HCT116 (cell line): ENCODE measurements at regions not wholly inside any gene's neighbourhood (a gene's known extent, or its start where the extent isn't known, plus 50 kb on each side); places are given as distances from the start of the nearest gene placed in this dataset.

ENCODE experiments used
- CTCF ChIP-seq, 3 experiments: fragments of 200-600 bp in 1 of 3; sonication (generic) in 1 of 3; IDR thresholded peaks in 2 of 3; conservative IDR thresholded peaks in 1 of 3; 2 replicates each; pipeline ENCODE4 v1.5.1; 2012 to 2017; ENCODE audit warnings: low read depth in 2 of 3, low read length in 2 of 3, antibody characterized with exemption in 1 of 3, borderline replicate concordance in 1 of 3, control low read depth in 1 of 3, mild to moderate bottlenecking in 1 of 3, mixed read lengths in 1 of 3, mixed run types in 1 of 3, moderate library complexity in 1 of 3; ENCODE audit not compliant: insufficient read depth in 1 of 3
- EGR1 ChIP-seq: IDR thresholded peaks from 2 replicates; pipeline ENCODE4 v1.6.1; 2012; ENCODE audit warnings: low read depth
- POLR2A ChIP-seq: IDR thresholded peaks from 2 replicates; pipeline ENCODE4 v1.7.0; 2011; ENCODE audit warnings: borderline replicate concordance; ENCODE audit not compliant: insufficient read depth, insufficient read length; ENCODE audit errors: extremely low read depth
- SIN3A ChIP-seq: IDR thresholded peaks from 2 replicates; pipeline ENCODE4 v1.6.1; 2012; ENCODE audit warnings: low read depth
- TCF7L2 ChIP-seq: IDR thresholded peaks from 2 replicates; pipeline ENCODE4 v1.7.0; 2011; ENCODE audit warnings: borderline replicate concordance, inconsistent platforms; ENCODE audit not compliant: insufficient read depth, insufficient read length; ENCODE audit errors: extremely low read depth
- TF ChIP-seq, protein P1 (sequence below): IDR thresholded peaks from 2 replicates; pipeline ENCODE4 v1.6.1; 2012

- no peak for TF ChIP-seq POLR2A
- TF ChIP-seq EGR1, result no peak
- TF ChIP-seq CTCF (IDR thresholded peaks at IDR 0.05 in 2 of 3, conservative IDR thresholded peaks at IDR 0.05 in 1 of 3; ENCODE audit: borderline replicate concordance in 1 of 3, insufficient read depth in 1 of 3, low read depth in 2 of 3, low read length in 2 of 3), result no peak
- TF ChIP-seq SIN3A, result no peak
- TF ChIP-seq TCF7L2, result no peak
- TF ChIP-seq, protein P1, sequence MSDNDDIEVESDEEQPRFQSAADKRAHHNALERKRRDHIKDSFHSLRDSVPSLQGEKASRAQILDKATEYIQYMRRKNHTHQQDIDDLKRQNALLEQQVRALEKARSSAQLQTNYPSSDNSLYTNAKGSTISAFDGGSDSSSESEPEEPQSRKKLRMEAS, result no peak
Observed at GRCh38 chr5:97547999-97548738, 365.1 kb upstream of the RIOK2 start.
